Transverse colon (tissue), 4 donors: ENCODE measurements at regions not wholly inside any gene's neighbourhood (a gene's known extent, or its start where the extent isn't known, plus 50 kb on each side); places are given as distances from the start of the nearest gene placed in this dataset.

Source experiments
- POLR2AphosphoS5 ChIP-seq, 3 donors: sonication (generic); formaldehyde crosslinking; IDR thresholded peaks; one replicate each; pipeline ENCODE4 v1.6.1; 2016; ENCODE audit warnings: antibody characterized with exemption in 3 of 3
- TF ChIP-seq, protein P1 (sequence below), 5 experiments: fragments of 200-600 bp in 3 of 5; fragments of 450-650 bp in 2 of 5; sonication (generic) in 3 of 5; IDR thresholded peaks; 1 replicate in 2 of 5; 2 replicates in 3 of 5; pipeline ENCODE4 v1.5.1; 2016 to 2017; ENCODE audit warnings: antibody characterized with exemption in 5 of 5, inconsistent platforms in 3 of 5, mild to moderate bottlenecking in 2 of 5, moderate library complexity in 1 of 5

DNA sequence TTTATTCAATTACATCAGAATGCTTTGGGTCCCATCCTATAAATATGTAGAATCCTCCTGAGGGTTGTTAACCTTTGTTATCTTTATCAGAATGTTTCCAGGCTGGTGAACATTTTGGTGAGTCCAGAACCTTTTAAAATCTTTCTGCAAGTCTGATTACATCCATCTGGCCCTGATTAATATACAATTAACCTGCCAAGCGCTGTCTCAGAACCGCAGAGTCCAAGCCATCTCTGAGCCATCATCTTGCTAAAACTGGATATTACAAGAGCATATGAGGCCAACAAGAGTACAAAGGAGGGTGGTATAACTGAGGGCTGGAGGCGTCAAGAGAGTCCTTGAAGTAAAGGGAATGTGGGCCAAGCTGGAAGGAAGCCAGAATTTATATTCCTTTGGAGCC is 88.6 kb upstream of the ZC3H11B start:
- TF ChIP-seq, protein P1, sequence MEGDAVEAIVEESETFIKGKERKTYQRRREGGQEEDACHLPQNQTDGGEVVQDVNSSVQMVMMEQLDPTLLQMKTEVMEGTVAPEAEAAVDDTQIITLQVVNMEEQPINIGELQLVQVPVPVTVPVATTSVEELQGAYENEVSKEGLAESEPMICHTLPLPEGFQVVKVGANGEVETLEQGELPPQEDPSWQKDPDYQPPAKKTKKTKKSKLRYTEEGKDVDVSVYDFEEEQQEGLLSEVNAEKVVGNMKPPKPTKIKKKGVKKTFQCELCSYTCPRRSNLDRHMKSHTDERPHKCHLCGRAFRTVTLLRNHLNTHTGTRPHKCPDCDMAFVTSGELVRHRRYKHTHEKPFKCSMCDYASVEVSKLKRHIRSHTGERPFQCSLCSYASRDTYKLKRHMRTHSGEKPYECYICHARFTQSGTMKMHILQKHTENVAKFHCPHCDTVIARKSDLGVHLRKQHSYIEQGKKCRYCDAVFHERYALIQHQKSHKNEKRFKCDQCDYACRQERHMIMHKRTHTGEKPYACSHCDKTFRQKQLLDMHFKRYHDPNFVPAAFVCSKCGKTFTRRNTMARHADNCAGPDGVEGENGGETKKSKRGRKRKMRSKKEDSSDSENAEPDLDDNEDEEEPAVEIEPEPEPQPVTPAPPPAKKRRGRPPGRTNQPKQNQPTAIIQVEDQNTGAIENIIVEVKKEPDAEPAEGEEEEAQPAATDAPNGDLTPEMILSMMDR (IDR thresholded peaks at IDR 0.05): no peak
- TF ChIP-seq POLR2AphosphoS5 (IDR thresholded peaks at IDR 0.05): no peak
